ENCODE measurements at regions not wholly inside any gene's neighbourhood (a gene's known extent, or its start where the extent isn't known, plus 50 kb on each side); places are given as distances from the start of the nearest gene placed in this dataset.

GRCh38 chrX:140948827-140949226, 53.6 kb upstream of the SPANXB1 start:
- Mint-ChIP-seq H3K4me3 (ENCODE audit: unreplicated experiment) (no peak overlapping the region), H3K36me3 (ENCODE audit: unreplicated experiment) (no peaks in the 10 kb centered on the region), H3K9me3 (ENCODE audit: unreplicated experiment) (no peaks in the 10 kb centered on the region), H3K27ac (ENCODE audit: unreplicated experiment) (no peak overlapping the region), H3K4me1 (ENCODE audit: low read depth, unreplicated experiment) (no peaks in the 10 kb centered on the region), H3K27me3 (ENCODE audit: unreplicated experiment) (peaks cover 2% of the 10 kb centered on the region)
- TF ChIP-seq CTCF (IDR thresholded peaks at IDR 0.05; ENCODE audit: partially characterized antibody, unreplicated experiment), result no peak
- DNase-seq, result no peak

GRCh38 chrX:140949233-140949632, 53.2 kb upstream of the SPANXB1 start:
- H3K9me3 Mint-ChIP-seq (ENCODE audit: unreplicated experiment), result no peaks in the 10 kb centered on the region
- H3K4me1 Mint-ChIP-seq (ENCODE audit: low read depth, unreplicated experiment), result no peaks in the 10 kb centered on the region
- TF ChIP-seq CTCF (IDR thresholded peaks at IDR 0.05; ENCODE audit: partially characterized antibody, unreplicated experiment), result no peak
- H3K36me3 Mint-ChIP-seq (ENCODE audit: unreplicated experiment), result no peaks in the 10 kb centered on the region
- DNase-seq, result no peak
- H3K4me3 Mint-ChIP-seq (ENCODE audit: unreplicated experiment), result no peak overlapping the region
- peaks cover 2% of the 10 kb centered on the region for H3K27me3 Mint-ChIP-seq (ENCODE audit: unreplicated experiment)
- H3K27ac Mint-ChIP-seq (ENCODE audit: unreplicated experiment), result no peak overlapping the region

Small RNA genes in the stretch of these regions (microRNA-seq; reads per million reads assigned to microRNA genes)
- 0.55 reads per million for gene MIR320D2 (ENCODE audit: unreplicated experiment)

Data from glutamatergic neuron (in vitro differentiated cells).